ENCODE measurements at regions not wholly inside any gene's neighbourhood (a gene's known extent, or its start where the extent isn't known, plus 50 kb on each side); places are given as distances from the start of the nearest gene placed in this dataset.

DNA sequence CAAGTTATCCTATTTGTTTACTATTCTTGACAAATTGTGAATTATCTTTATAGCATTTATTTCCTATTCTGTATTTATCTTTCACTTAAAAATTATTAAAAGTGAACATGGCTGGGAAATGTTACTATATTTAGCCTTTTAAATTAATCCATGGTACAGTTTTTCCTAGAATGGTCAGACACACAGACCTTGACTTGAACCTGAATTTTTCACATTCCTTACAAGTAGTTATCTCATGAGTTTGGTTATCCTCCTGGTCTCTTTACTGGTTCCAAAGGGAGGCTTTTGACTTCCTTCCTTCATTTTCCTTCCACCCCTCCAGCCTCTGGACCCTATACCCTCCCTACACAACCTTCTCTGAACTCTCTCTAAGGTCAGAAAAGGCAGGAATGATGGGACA lies 280.6 kb downstream of the SATB1 start:
- Mint-ChIP-seq H3K36me3 (ENCODE audit: insufficient read depth) (no peaks in the 10 kb centered on the region), H3K4me1 (ENCODE audit: low read depth) (peaks cover 2% of the 10 kb centered on the region), H3K9me3 (ENCODE audit: low read depth) (no peaks in the 10 kb centered on the region), H3K27ac (no peak overlapping the region), H3K4me3 (ENCODE audit: low read depth) (no peak overlapping the region), H3K27me3 (no peaks in the 10 kb centered on the region)
- TF ChIP-seq, protein P1, sequence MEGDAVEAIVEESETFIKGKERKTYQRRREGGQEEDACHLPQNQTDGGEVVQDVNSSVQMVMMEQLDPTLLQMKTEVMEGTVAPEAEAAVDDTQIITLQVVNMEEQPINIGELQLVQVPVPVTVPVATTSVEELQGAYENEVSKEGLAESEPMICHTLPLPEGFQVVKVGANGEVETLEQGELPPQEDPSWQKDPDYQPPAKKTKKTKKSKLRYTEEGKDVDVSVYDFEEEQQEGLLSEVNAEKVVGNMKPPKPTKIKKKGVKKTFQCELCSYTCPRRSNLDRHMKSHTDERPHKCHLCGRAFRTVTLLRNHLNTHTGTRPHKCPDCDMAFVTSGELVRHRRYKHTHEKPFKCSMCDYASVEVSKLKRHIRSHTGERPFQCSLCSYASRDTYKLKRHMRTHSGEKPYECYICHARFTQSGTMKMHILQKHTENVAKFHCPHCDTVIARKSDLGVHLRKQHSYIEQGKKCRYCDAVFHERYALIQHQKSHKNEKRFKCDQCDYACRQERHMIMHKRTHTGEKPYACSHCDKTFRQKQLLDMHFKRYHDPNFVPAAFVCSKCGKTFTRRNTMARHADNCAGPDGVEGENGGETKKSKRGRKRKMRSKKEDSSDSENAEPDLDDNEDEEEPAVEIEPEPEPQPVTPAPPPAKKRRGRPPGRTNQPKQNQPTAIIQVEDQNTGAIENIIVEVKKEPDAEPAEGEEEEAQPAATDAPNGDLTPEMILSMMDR (IDR thresholded peaks at IDR 0.05; ENCODE audit: unreplicated experiment): no peak
- DNase-seq (ENCODE audit: low spot score, unreplicated experiment): no peak

DNA sequence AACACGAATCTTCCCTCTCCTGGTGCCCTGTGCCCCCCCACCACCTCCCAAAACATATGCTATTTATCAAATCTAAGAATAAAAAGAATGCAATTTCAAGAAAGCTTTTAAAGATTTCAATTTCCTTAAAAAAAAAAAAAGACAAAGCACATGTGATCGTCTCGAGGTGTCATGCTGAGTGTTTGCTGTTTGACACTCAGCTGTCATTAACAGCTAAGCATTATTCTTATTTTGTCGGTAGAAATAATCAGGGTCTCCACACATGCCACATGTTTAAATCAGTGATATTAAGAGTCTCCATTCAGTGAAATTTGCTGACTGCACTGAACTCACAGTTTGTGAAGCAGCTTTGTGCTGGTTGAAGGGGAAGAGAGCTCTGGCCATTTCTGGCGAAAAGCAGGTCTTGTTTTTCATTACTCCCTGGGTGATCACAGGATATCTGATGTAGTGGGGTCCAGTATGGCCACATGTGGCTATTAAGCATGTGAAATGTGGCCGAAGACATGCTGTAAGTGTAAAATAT lies 281.8 kb downstream of the SATB1 start:
- H3K27ac Mint-ChIP-seq: no peak overlapping the region
- no peaks in the 10 kb centered on the region for H3K9me3 Mint-ChIP-seq (ENCODE audit: low read depth)
- H3K4me3 Mint-ChIP-seq (ENCODE audit: low read depth): no peak overlapping the region
- no peak for DNase-seq (ENCODE audit: low spot score, unreplicated experiment)
- no peaks in the 10 kb centered on the region for H3K36me3 Mint-ChIP-seq (ENCODE audit: insufficient read depth)
- peaks cover 2% of the 10 kb centered on the region for H3K4me1 Mint-ChIP-seq (ENCODE audit: low read depth)
- no peaks in the 10 kb centered on the region for H3K27me3 Mint-ChIP-seq
- TF ChIP-seq, protein P1 (IDR thresholded peaks at IDR 0.05; ENCODE audit: unreplicated experiment): no peak

DNA sequence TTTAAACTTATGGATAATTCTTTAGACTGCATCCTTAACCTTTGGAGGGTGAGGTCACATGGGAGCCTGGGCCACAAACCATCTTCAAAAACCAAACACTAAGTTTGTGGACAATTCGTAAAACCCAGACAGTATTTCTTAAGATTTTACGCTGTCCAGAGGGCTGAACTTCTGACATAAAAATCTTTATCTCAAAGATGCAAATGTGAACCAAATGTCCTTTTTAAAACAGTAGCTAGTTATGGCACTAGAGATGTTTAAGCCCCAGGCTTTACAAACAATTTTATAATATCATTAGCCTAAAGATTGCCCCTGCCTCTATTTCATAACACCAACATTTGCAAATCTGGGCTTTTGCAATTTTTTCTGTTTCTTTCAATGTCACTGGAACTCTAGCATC lies 287.2 kb downstream of the SATB1 start:
- TF ChIP-seq, protein P1 (IDR thresholded peaks at IDR 0.05; ENCODE audit: unreplicated experiment): no peak
- peaks cover 5% of the 10 kb centered on the region for H3K9me3 Mint-ChIP-seq (ENCODE audit: low read depth)
- H3K4me3 Mint-ChIP-seq (ENCODE audit: low read depth): no peak overlapping the region
- H3K4me1 Mint-ChIP-seq (ENCODE audit: low read depth): peaks cover 14% of the 10 kb centered on the region
- no peak for DNase-seq (ENCODE audit: low spot score, unreplicated experiment)
- H3K27me3 Mint-ChIP-seq: no peaks in the 10 kb centered on the region
- peaks cover 4% of the 10 kb centered on the region for H3K36me3 Mint-ChIP-seq (ENCODE audit: insufficient read depth)
- no peak overlapping the region for H3K27ac Mint-ChIP-seq

DNA sequence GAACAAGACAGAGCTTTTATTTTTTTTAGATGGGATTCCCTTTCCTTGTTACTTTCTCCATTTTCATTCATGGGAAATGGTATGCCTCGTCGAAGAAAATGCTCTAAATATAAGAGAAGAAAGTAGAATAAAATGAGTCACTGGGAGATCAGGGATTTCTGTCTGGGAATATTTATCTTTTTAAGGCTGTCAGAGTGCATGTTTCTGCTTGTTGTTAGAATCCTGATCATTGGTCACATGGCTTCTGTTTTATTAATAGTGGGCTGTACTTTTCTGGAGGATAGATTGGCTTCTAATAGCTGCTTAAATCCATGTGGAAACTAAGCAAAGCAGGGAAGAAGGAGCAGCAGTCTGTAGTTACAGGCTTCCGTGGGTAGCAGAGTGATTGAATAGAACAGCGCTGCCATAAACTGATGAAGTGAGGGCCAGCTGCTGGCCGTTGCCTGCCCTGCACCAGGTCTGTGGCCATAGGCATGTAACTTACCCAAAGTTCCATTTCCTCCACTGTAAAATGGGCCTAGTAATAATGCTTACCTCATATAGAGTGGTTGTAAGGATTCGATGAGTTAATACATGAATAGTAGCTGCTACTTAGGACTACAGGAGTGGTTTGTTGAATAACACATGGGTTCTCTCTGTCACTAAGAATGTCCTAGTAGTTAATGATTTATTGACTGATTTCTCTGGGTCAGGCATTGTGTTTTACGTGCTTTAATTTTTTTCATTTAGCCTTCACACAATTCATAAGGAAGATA lies 289.9 kb downstream of the SATB1 start:
- Mint-ChIP-seq H3K4me3 (ENCODE audit: low read depth) (no peak overlapping the region), H3K9me3 (ENCODE audit: low read depth) (peaks cover 5% of the 10 kb centered on the region), H3K36me3 (ENCODE audit: insufficient read depth) (peaks cover 4% of the 10 kb centered on the region), H3K27me3 (no peaks in the 10 kb centered on the region), H3K27ac (no peak overlapping the region), H3K4me1 (ENCODE audit: low read depth) (peaks cover 12% of the 10 kb centered on the region)
- no peak for DNase-seq (ENCODE audit: low spot score, unreplicated experiment)
- TF ChIP-seq, protein P1 (IDR thresholded peaks at IDR 0.05; ENCODE audit: unreplicated experiment): no peak

DNA sequence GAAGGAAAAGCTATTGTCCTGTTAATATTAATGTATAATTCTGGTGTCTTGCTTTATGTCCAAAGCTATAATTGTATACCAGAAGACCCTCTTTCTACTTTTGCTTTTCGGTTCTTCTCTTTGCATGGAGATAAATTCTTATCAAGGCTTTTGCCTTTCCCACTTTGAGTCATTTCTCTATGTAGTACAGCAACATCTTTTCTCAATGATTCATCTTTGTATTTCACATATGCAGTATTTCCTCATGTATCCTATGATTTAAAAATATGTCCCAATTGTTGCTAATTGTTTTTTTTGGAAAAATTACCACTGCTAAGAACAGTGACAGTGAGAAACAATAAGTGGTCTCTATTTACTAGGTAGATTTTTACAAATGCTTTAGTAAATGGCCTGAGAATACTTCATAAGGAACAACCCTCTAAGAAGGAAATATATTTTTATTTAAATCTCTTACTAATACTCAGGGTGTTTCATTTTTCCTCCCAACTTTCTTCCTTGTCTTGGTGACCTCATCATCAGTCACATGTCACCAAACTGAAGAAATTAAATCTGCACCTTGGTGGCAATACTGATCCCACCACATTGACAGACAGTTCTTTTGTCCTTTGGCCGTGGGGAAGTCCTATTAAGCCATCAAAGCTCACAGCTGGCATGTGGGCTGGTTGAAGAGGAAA lies 290.6 kb downstream of the SATB1 start:
- DNase-seq (ENCODE audit: low spot score, unreplicated experiment): no peak
- Mint-ChIP-seq H3K27me3 (no peaks in the 10 kb centered on the region), H3K4me3 (ENCODE audit: low read depth) (no peak overlapping the region), H3K27ac (no peak overlapping the region), H3K36me3 (ENCODE audit: insufficient read depth) (peaks cover 4% of the 10 kb centered on the region), H3K9me3 (ENCODE audit: low read depth) (peaks cover 5% of the 10 kb centered on the region), H3K4me1 (ENCODE audit: low read depth) (peaks cover 11% of the 10 kb centered on the region)
- TF ChIP-seq, protein P1 (IDR thresholded peaks at IDR 0.05; ENCODE audit: unreplicated experiment): no peak

All from progenitor cell of endocrine pancreas (in vitro differentiated cells).